HG02759 (cell line): ENCODE measurements at regions not wholly inside any gene's neighbourhood (a gene's known extent, or its start where the extent isn't known, plus 50 kb on each side); places are given as distances from the start of the nearest gene placed in this dataset.

Source experiments
- ATAC-seq: cut with Tn5 transposase; IDR thresholded peaks from one replicate; pipeline ENCODE4 v1.9.1; 2021; ENCODE audit warnings: mild to moderate bottlenecking, moderate library complexity; ENCODE audit not compliant: unreplicated experiment

DNA sequence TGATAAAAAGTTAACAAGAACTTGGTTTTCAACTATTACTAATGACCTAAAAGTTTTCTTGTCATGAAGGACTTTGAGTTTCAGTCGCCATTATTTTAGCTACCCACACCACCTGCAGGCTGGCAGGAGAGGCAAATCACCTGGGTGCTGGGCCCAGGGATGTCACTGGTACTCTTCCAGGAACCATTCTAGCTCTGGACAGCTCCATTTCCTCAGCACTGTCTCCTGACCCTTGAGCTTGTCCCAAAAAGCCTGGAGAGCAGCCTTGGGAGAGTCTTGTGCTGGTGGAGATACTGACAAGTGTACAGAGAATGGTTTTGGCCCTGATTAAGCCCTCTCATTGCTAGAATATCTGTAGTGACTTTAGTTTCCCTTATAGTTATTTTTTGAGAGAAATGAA is 1924.1 kb upstream of the WWC1 start:
- ATAC-seq = no peak

DNA sequence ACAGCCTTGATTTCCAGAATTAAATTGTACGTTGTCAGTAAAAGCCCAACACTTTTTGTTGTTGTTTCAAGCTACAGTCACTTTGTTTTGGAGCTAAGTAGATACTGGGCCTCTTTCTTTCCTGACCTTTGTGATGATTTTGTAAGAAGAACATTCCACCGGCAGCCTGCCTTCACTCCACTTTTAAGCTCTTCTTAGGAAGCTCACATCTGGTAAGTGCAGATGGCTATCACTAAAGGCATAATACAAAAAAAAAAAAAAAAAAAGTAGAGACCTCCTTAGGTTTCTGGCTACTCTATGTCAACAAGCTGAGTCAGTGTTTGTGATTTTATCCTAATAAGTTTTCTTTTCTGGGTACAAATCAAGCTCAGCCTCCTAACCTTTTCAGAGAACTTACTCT is 1922.1 kb upstream of the WWC1 start:
- no peak for ATAC-seq

DNA sequence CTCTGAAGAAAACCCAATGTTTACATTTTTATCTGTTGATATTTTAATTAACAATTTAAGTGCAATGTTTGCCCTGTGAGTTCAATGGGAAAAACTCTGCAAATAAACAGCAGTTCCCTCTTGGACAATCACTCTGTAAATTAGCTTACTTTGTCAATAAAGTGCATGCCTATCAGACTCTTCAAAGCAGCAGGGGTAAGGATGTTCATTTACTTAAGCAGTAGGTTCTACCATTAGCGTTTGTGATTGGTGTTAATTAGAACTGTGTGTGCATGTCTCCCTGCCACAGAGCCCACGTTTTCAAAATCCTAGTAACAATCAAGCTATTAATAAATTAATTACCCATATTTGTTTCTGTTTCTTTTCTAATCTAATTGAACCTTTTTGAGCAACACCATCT is 1921.6 kb upstream of the WWC1 start:
- no peak for ATAC-seq

DNA sequence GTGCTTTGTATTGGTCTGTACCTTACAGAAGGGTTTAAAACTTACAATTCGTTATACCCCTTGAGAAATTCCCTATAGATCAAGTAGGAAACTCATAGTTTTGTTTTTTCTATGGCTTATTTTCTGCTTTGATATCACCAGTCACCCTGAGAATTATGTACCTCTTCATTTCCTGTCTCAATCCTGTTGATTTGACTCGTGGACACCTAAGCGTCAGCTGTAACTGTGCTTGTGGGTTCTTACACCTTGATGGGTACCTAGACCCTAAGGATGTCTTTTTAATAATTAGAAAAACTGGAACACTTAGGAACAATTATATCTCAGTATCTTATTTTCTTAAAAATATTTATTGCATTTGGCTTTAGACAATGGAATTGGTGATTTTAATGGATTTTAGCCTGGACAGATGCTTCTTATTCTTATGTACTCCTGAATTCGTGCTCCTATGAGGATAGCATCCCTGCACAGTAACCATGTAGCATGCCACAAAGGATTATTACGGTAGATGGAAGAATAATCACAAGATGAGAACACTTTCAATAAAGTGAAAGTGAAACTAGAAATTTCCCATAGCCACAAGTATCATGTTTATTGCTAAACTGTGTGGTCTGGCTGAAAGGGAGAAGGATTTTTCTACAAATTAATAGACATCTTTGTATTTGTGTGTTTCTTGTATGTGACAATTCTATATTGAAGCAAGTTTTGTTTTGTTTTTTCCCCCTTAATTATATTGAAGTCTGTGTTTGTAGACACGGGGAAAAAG is 1920.3 kb upstream of the WWC1 start:
- no peak for ATAC-seq

DNA sequence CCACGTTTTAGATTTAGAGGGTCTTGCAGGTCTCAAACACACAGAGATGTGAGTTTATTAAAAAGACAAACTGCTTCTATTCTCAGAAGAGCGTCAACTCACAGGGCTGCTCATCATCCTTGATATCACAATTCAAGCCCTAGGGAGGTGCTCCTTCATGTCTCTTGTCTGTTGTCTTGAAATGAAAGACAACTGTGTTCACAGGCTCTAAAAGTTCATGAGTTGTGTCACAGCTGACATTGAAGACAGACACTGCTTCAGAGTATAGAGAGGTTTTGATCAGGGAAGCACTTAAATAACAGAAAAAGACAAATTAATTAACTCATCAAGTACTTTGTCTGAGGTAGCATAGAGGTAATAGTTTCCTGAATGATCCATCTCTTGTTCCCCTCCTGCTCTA is 1917.6 kb upstream of the WWC1 start:
- no peak for ATAC-seq

DNA sequence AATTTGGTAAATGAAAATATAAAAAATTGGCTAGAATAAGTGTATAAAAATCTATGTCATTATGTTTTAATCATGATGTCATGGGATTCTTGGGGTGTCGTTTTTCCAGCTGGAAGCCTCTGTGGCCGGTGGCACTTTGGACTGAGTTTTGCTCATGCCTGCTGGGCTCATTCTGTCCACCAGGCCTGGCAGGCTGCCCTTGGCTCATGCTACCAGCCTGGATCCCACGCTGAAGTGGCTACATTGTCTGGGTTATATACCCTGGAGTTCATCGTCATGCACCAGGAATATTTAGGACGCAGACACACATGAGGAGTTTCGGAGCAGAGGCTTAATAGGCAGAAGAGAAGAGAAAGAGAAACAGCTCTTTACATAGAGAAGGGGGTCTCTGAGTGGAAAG is 1913.7 kb upstream of the WWC1 start:
- ATAC-seq = no peak

DNA sequence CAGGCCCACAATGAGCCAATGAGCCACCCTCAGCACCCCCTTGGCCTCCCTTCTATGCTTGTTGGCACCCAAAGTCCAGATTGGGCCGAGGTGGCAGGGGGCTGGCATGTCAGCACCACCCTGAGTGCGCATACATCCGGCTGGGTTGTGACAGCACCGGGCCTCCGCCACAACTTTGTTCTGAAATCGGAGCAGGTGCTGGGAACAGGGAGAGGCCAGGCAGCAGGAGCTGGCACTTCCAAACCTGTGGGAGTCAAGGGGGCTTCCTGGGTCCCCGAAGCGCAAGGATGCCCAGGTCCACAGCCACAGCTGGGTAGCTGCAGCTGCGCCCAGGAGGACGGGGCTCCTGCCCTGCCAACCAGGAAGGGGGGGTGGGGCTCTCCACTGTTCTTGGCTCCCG is 1911.9 kb upstream of the WWC1 start:
- ATAC-seq = no peak

DNA sequence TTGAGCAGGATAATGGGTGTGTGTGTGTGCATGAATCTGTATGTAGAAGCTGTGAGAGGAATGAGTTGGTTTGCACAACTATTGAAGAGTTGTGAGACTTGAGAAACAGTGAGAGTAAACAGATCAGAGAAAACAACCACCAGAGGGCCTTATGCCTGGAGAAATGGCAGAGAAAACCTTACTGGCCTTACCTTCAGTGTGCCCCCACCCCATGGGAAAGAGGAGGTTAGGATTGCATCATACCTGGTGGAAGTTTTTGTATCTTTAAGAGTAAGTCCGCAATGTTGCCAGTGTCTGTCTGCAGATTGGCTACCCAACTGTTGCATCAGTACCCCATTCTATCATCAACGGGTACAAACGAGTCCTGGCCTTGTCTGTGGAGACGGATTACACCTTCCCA is 1909.4 kb upstream of the WWC1 start:
- no peak for ATAC-seq

DNA sequence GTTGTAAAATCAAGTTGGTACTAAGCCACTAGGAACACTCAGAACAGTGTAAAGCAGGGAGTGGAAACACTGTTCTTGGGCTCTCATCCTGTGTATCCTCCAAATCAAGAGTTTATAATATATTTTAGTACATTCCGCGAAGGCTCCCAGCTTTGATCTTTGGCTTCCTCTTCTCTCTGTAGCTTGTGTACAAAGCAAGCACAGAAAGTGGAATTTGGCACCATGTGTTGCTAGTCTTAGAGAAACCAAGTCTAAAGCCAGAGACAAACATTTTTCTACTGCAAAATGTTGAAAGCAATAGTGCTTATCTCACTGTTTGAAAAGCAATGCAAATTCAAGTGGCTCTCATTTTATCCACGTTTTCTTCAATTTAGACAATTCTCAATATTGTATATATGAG is 1893.3 kb upstream of the WWC1 start:
- no peak for ATAC-seq

DNA sequence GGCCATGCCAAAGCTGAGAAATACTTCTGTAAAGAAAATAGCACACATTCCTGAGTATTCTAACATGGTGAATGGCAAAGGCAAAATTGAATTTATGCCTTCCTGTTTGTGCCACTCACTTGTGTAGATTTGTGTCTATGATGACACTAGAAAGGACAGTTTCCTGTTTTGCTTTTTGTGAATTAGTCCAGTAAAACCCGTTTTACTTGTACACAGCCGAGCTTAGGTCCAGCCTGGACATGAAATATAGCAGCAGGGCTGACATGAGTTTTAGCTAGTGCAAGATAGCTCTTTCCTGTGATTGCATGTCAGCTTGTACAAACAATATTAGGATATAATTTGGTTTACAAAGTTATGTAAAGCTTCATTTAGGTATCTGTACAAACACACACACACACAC is 1891.7 kb upstream of the WWC1 start:
- ATAC-seq = no peak

DNA sequence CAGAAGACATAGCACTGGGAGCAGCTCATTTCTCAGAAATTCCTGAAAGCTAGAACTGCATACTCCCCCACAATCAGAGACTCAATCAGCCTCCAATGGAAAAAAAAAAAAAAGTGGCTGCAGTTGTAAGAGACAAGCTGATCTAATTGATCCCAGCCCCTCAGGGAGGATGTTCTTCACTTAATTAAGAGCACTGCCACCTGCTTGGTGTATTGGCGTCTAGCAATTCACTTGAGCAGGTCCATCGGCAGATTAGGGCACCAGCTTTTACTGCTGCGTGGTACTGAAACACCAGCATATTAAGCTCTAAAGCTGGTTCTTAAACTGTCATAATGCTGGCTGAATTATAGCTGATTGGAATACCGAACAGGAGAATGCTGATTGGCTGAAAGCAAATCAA is 1890.1 kb upstream of the WWC1 start:
- ATAC-seq = no peak

DNA sequence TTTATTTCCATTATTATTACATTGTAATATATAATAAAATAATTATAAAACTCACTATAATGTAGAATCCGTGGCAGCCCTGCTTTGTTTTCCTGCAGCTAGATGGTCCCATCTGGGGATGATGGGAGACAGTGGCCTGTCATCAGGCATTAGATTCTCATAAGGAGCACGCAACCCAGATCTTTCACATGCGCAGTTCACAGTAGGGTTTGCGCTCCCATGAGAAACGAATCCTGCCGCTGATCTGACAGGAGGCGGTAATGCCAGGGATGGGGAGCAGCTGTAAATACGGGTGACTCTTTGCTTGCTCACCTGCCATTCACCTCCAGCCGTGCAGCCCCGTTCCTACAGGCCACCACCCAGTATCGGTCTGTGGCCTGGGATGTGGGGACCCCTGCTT is 1879.3 kb upstream of the WWC1 start:
- ATAC-seq = no peak

DNA sequence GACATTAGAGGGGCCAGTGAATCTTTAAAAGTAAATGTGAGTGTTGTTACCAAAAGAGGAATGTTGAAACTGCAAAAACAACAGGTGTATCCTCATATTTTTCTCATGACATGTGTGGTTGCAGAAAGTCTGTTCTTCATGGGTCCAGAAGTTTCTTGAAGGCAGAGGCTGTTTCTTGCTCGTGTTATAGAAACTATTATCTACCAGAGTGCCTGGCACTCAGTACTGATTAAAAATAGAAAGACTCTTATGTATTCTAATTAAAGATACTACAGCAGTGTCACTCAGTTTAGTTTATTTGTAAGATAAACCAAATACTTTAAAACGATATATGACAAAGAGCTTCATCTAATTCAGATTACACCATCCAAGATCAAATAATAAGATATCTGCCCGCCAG is 1864.2 kb upstream of the WWC1 start:
- no peak for ATAC-seq

DNA sequence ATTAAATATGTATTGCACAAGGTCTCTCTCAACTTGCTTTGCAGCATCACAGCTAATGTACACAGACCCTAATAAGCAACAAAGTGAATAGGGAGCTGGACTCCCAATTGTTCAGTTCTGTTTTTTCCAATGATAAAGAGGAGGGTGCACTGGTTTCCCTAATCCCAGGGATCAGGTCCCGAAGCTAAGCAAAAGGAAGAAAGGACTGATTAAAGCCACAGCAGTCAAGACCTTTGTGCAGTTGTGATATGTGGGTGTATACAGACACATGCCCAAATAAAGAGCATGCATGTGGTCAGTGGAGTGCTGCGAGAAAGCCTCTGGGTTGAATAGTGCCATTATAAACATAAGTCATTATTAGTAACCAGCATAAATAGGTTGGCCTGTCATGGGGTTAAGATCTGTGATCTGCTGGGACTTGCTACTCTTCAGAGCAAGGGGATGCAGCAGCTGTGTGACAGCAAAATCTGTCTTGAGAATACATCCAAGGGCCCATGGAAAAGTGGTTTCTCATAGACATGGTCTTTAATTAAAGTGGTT is 1863.1 kb upstream of the WWC1 start:
- ATAC-seq = no peak

DNA sequence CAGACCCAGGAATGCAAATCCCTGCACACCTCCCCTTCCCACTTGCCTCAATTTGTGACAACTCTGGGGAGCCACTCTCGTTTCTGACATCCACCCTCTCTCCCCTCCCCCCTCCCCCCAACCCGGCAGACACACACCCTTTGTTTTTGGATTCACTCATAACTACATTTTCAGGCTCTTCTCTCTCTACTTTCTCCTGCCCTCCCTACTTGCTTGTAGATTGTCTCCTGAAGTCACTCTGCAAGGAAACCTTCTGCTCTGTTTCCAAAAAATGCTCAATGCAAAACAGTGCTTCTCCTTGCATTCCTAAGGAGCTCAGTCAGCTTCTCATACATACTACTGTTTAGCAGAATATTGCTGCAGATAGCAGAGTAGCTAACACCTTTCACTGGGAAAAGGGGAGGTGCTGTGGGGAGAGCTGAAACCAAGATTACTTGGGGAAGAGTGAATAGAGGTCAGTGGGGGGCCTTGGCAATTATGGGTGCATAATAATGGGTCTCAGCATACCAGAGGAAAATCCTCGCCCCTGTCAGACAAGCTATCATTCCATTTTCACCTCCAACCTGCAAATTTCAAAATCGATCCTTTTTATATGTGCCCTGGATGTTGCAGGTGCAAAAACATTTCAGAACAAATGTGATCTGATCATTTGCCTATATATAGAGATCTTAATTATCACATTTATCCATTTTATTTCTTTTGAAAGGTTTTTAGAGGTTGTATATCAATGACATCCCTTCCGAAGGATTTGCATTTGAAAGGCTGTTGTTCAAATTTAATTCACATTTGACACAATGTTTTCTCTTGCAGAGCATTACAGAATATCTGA is 1860.7 kb upstream of the WWC1 start:
- no peak for ATAC-seq

DNA sequence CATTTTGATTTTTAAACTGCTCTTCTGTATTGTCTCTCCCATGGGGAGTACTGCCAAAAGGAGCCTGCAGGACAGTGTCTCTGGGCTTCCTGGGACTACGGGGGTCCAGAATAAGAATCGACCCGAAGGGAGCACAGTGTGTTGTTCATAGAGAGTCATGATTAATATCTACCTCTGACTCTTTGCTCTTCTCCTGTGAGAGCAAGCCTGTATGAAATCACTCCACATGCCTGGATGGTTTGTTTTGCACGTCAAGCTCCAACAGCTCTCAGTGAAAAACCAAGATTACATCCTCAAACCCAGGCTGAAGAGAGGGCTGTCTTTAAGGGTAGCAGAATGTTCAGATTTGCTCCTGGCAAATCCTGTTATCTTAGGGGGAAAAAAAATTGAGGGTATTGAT is 1860.0 kb upstream of the WWC1 start:
- no peak for ATAC-seq

DNA sequence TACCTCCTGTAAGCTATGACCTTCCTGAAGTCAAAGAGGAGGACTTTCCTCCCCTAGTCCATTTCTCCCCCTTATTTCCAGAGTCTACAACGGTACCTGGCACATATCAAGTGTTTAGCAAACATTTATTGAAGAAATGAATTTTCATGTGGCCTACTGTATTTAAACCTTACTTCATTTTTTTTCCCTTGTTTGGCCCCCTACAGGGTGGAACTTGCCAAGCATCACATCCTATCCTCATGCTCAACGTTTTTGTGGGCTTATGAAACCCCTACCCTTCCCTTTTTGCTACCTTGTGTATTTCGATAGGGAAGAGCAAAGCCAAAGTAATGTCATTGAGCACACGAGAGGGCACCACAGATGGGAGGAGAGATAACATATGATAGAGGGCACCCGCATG is 1857.8 kb upstream of the WWC1 start:
- ATAC-seq = no peak

DNA sequence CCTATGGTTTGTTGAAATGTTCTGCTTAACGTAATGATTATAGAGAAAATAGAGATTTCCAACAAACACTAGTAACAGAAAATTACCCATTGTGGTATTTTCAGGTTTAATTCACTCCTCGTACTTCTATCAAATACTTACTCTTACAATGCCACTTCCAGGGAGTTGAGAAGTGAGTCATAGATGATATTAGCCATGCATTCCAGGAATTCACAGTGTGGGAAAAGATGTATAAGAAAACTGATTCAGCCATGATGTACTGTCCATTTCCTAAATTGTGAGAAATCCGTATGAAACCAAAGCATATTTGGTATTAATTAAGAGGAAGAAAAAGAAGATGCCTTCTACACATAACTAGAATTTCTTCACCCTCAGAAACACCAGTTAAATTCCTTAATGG is 1854.6 kb upstream of the WWC1 start:
- no peak for ATAC-seq

DNA sequence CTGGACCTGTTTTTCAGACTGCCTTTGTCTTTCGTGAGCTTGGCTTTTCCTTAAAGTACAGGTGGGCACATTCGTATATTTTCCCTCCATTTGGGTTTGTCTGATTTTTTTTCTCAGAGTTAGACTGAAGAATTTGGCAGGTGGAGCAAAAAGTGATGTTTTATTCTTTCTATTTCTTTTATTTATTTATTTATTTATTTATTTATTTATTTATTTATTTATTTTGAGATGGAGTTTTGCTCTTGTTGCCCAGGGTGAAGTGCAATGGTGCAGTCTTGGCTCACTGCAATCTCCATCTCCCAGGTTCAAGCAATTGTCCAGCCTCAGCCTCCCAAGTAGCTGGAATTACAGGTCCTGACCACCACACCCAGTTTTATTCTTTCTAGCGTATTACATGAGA is 1805.1 kb upstream of the WWC1 start:
- ATAC-seq = no peak

DNA sequence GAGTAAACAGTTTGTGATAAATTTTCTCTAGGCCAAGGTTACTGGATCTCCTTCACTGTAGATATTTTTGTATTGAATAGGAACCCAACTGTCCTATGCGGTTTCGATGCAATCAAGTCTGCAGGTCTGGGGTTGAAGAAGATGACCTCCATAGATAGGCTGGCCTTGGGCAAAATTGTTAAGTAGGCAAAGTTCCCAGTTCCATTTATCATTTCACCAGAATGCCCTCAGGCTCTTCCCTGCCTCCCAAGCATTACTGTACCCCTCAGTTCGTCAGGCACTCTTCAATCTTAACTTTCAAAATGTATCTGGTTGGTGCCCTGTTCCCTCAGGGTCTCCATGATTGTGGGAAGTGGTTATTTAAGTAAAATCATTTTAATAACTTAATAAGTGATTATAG is 1802.9 kb upstream of the WWC1 start:
- ATAC-seq = no peak

DNA sequence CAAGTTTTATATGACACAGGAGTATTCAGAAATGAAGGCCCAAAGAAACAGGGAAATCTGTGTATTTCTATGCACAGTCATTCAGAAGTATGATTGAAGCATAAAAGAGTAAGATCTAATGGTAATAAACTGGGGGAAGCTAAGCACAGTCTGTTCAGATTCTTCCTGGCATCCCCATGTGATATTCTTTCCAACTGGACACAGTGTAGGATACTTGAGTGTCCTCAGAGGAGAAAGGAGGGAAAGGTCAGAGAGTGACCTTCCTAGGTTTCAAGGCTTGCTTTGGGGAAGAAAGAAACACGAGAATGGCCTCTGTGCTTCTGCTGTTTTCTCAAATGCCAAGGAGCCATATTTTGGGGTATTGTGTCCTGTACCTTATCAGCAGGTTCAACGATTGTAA is 1798.4 kb upstream of the WWC1 start:
- no peak for ATAC-seq

DNA sequence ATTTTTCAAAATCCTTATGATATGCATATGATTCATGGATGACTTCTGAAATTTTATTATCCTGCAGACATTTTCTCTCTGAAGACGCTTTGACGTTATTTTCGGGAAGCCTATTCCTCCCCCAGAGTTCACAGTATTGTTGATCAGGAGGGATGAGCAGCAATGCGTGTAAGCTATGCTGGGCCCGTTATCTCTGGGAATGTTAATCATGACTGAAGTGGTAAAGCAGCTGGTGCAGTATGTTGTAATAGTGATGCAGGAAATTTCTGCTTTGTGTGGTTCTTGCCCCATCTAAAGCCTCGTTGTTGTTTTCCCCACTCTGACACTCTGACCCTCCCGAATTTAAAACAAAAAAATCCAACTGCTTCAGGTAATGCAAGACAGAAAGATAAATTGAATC is 1797.8 kb upstream of the WWC1 start:
- ATAC-seq = no peak
